GM23338 (cell line): ENCODE measurements at regions not wholly inside any gene's neighbourhood (a gene's known extent, or its start where the extent isn't known, plus 50 kb on each side); places are given as distances from the start of the nearest gene placed in this dataset.

Source experiments
- CREB1 ChIP-seq: fragments of 250-450 bp; sonication (Bioruptor Pico); IDR thresholded peaks from 2 replicates; pipeline ENCODE4 v1.5.0; 2020; ENCODE audit warnings: low read depth, mild to moderate bottlenecking, moderate library complexity
- POLR2AphosphoS5 ChIP-seq: IDR thresholded peaks from 2 replicates; pipeline ENCODE4 v1.6.1; 2016; ENCODE audit warnings: antibody characterized with exemption, low read depth
- TF ChIP-seq, protein P1 (sequence below), 2 experiments: fragments of 200-600 bp in 1 of 2; sonication (generic) in 1 of 2; conservative IDR thresholded peaks; 2 replicates each; pipeline versions ENCODE4 v1.5.1 to v1.6.1; 2016 to 2017; ENCODE audit warnings: antibody characterized with exemption in 2 of 2, low read depth in 2 of 2, mild to moderate bottlenecking in 2 of 2, moderate library complexity in 1 of 2

- TF ChIP-seq CREB1 (CRISPR knock-in tag) = no peak
- no peak for TF ChIP-seq POLR2AphosphoS5
- TF ChIP-seq, protein P1, sequence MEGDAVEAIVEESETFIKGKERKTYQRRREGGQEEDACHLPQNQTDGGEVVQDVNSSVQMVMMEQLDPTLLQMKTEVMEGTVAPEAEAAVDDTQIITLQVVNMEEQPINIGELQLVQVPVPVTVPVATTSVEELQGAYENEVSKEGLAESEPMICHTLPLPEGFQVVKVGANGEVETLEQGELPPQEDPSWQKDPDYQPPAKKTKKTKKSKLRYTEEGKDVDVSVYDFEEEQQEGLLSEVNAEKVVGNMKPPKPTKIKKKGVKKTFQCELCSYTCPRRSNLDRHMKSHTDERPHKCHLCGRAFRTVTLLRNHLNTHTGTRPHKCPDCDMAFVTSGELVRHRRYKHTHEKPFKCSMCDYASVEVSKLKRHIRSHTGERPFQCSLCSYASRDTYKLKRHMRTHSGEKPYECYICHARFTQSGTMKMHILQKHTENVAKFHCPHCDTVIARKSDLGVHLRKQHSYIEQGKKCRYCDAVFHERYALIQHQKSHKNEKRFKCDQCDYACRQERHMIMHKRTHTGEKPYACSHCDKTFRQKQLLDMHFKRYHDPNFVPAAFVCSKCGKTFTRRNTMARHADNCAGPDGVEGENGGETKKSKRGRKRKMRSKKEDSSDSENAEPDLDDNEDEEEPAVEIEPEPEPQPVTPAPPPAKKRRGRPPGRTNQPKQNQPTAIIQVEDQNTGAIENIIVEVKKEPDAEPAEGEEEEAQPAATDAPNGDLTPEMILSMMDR (conservative IDR thresholded peaks at IDR 0.05; ENCODE audit: low read depth in 2 of 2) = no peak
Measured at GRCh38 chr7:153382641-153383101, 623.1 kb downstream of the ACTR3B start.
